IMR-90 (cell line): ENCODE measurements at regions not wholly inside any gene's neighbourhood (a gene's known extent, or its start where the extent isn't known, plus 50 kb on each side); places are given as distances from the start of the nearest gene placed in this dataset.
A peak's percentile ranks its signal among the peaks of the same experiment; 100 is the strongest.

Experiments
- ATAC-seq: fragments of 200-7000 bp; cut with Tn5 transposase; 2 replicates; pipeline ENCODE4 v1.9.1; 2020; ENCODE audit warnings: low read depth, mild to moderate bottlenecking, moderate library complexity
- BruUV-seq: library from RNA; stranded (reverse); fragments of 400-500 nt; replicated peaks from 2 replicates; lab custom pipeline; 2021; lab: Mats Ljungman, UMichigan
- CTCF ChIA-PET: fragments of 300-600 bp; formaldehyde crosslinking; extraction: SDS; loops from one replicate; lab custom pipeline; 2021; ENCODE audit warnings: antibody characterized with exemption; lab: Yijun Ruan, JAX
- POLR2A ChIA-PET: fragments of 300-600 bp; sonication (Branson Sonifier 250); formaldehyde crosslinking; loops from one replicate; lab custom pipeline; 2022; ENCODE audit warnings: antibody characterized with exemption; ENCODE audit not compliant: unreplicated experiment; lab: Charles Lee
- DNase-seq: peaks from one replicate; pipeline ENCODE4 v3.0.0; 2013
- H2AFZ ChIP-seq: replicated peaks from 2 replicates; pipeline ENCODE3; 2013; ENCODE audit warnings: low read length, mild to moderate bottlenecking; ENCODE audit not compliant: poor library complexity
- H2AK5ac ChIP-seq: 2 replicates; pipeline ENCODE4 v1.6.1; 2013; ENCODE audit warnings: low read depth, low read length, inconsistent platforms
- H2AK9ac ChIP-seq: replicated peaks from 2 replicates; pipeline ENCODE3; 2013; ENCODE audit warnings: mild to moderate bottlenecking, low read depth, low read length, moderate library complexity; ENCODE audit not compliant: poor library complexity
- H2BK120ac ChIP-seq: 2 replicates; pipeline ENCODE4 v1.6.1; 2013; ENCODE audit warnings: low read depth, low read length, inconsistent platforms
- H2BK15ac ChIP-seq: 3 replicates; pipeline ENCODE4 v1.6.1; 2013; ENCODE audit warnings: low read depth, low read length, inconsistent platforms
- H2BK20ac ChIP-seq: 2 replicates; pipeline ENCODE4 v1.6.1; 2013; ENCODE audit warnings: low read depth, mild to moderate bottlenecking, inconsistent platforms, low read length, moderate library complexity
- H2BK5ac ChIP-seq: 2 replicates; pipeline ENCODE4 v1.6.1; 2013; ENCODE audit warnings: mild to moderate bottlenecking, low read depth, low read length, inconsistent platforms; ENCODE audit not compliant: poor library complexity, severe bottlenecking
- H3K14ac ChIP-seq: replicated peaks from 2 replicates; pipeline ENCODE4 v1.6.1; 2013; ENCODE audit warnings: low read depth, low read length, inconsistent platforms
- H3K18ac ChIP-seq: 2 replicates; pipeline ENCODE4 v1.6.1; 2013; ENCODE audit warnings: low read depth, low read length, control low read depth
- H3K23ac ChIP-seq: 2 replicates; pipeline ENCODE4 v1.6.1; 2013; ENCODE audit warnings: low read depth, low read length, inconsistent platforms
- H3K27ac ChIP-seq: 2 replicates; pipeline ENCODE4 v1.5.1; 2013; ENCODE audit warnings: mild to moderate bottlenecking, control low read depth, low read length; ENCODE audit not compliant: insufficient read depth
- H3K27me3 ChIP-seq: 2 replicates; pipeline ENCODE4 v1.6.1; 2013; ENCODE audit warnings: low read length; ENCODE audit not compliant: control insufficient read depth, insufficient read depth
- H3K36me3 ChIP-seq: 2 replicates; pipeline ENCODE4 v1.6.1; 2013; ENCODE audit warnings: low read length, mixed read lengths; ENCODE audit not compliant: control insufficient read depth, insufficient read depth
- H3K4ac ChIP-seq: 2 replicates; pipeline ENCODE4 v1.6.1; 2013; ENCODE audit warnings: low read depth, low read length, inconsistent platforms
- H3K4me1 ChIP-seq: 2 replicates; pipeline ENCODE4 v1.6.1; 2013; ENCODE audit warnings: low read length, mixed read lengths; ENCODE audit not compliant: control insufficient read depth, insufficient read depth
- H3K4me2 ChIP-seq: 2 replicates; pipeline ENCODE4 v1.6.1; 2013; ENCODE audit warnings: low read depth, mild to moderate bottlenecking, control low read depth, low read length, moderate library complexity
- H3K4me3 ChIP-seq: 2 replicates; pipeline ENCODE4 v1.5.1; 2013; ENCODE audit warnings: low read depth, mild to moderate bottlenecking, control low read depth, low read length, moderate library complexity; ENCODE audit not compliant: insufficient read depth
- H3K56ac ChIP-seq: 2 replicates; pipeline ENCODE4 v1.6.1; 2013; ENCODE audit warnings: low read length, inconsistent platforms; ENCODE audit not compliant: insufficient read depth; ENCODE audit errors: extremely low read depth
- H3K79me1 ChIP-seq, 2 experiments: 2 replicates each; pipeline ENCODE4 v1.6.1; 2013; ENCODE audit warnings: low read length in 2 of 2, inconsistent platforms in 1 of 2, low read depth in 1 of 2
- H3K9ac ChIP-seq: 2 replicates; pipeline ENCODE4 v1.6.1; 2013; ENCODE audit warnings: low read depth, low read length, control low read depth
- H3K9me1 ChIP-seq: 2 replicates; pipeline ENCODE4 v1.6.1; 2013; ENCODE audit warnings: low read length, inconsistent platforms; ENCODE audit not compliant: insufficient read depth
- H3K9me3 ChIP-seq: 2 replicates; pipeline ENCODE4 v1.6.1; 2013; ENCODE audit warnings: low read length; ENCODE audit not compliant: control insufficient read depth, insufficient read depth
- H4K20me1 ChIP-seq: 2 replicates; pipeline ENCODE4 v1.6.1; 2013; ENCODE audit warnings: low read length, inconsistent platforms; ENCODE audit not compliant: insufficient read depth
- H4K5ac ChIP-seq: 2 replicates; pipeline ENCODE4 v1.6.1; 2013; ENCODE audit warnings: mild to moderate bottlenecking, low read depth, low read length, control low read depth
- H4K8ac ChIP-seq, 2 experiments: 2 replicates each; pipeline ENCODE4 v1.6.1; 2013; ENCODE audit warnings: low read depth in 2 of 2, low read length in 2 of 2, control low read depth in 1 of 2, inconsistent platforms in 1 of 2
- H4K91ac ChIP-seq: 2 replicates; pipeline ENCODE4 v1.6.1; 2013; ENCODE audit warnings: low read depth, low read length, inconsistent platforms; ENCODE audit not compliant: insufficient read depth
- CHD1 ChIP-seq: IDR thresholded peaks from 2 replicates; pipeline ENCODE4 v1.6.1; 2012; ENCODE audit warnings: low read depth, low read length, improper control_type of control experiment
- CTCF ChIP-seq: conservative IDR thresholded peaks from 2 replicates; pipeline ENCODE4 v1.5.1; 2012; ENCODE audit warnings: mild to moderate bottlenecking, low read depth, low read length, improper control_type of control experiment
- MXI1 ChIP-seq: IDR thresholded peaks from 2 replicates; pipeline ENCODE4 v1.6.1; 2012; ENCODE audit warnings: low read depth, mild to moderate bottlenecking, low read length, moderate library complexity, borderline replicate concordance
- SMC3 ChIP-seq: fragments of 150-350 bp; IDR thresholded peaks from 2 replicates; pipeline ENCODE4 v1.6.1; 2016; ENCODE audit warnings: low read depth, mild to moderate bottlenecking, antibody characterized with exemption, low read length, moderate library complexity
- WGBS, 2 experiments: methylation state at CpG; one replicate each; pipeline versions ENCODE4 v1.1.5 to v1.1.7; 2013; ENCODE audit warnings: missing lambda C conversion rate in 2 of 2; ENCODE audit not compliant: insufficient read length in 1 of 2; ENCODE audit errors: extremely low coverage in 2 of 2; 5-methylcytosine and 5-hydroxymethylcytosine counted together
- dilution Hi-C: fragments of 300-500 bp; cut with HindIII; formaldehyde crosslinking; loops from one replicate; pipeline ENCODE4 v1.14.3; 2018; ENCODE audit warnings: low sequenced_read_pairs; ENCODE audit not compliant: unreplicated experiment
- in situ Hi-C: fragments of 300-500 bp; cut with MboI; formaldehyde crosslinking; loops from 3 replicates; pipeline ENCODE4 v1.14.3; 2019; ENCODE audit warnings: low sequenced_read_pairs, inconsistent platforms, mixed read lengths
- intact Hi-C: fragments of 100-400 bp; cut with micrococcal nuclease; formaldehyde crosslinking; loops from 2 replicates; pipeline ENCODE4 v1.10.0; 2022

DNA sequence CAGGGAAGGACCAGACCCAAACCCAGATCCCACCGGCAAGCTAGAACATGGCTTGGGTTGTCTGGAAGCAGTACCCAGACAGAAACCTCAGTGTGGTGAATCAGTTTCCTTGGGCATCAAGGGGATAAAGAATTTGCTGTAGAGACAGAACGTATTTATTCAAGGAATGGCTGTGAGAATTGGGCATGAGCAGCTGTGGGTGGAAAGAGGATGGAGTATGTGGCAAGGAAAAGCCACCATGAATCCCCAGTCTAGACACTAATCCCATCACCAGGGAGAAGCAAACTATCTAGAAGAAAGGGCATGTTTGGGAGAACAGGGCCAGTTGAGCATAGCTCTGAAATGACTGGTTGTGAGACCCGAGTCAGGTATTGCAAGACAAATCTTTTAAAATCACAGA is 109.2 kb downstream of the TOMM20 start:
- Histone ChIP-seq H3K27me3 (no peaks in the 10 kb centered on the region), H3K36me3 (no peaks in the 10 kb centered on the region), H3K56ac (no peak overlapping the region), H2AFZ (no peak overlapping the region), H3K4me2 (no peak overlapping the region), H3K9me1 (peaks cover 3% of the 10 kb centered on the region; the same call in 1 of the 2 replicates), H3K4me1 (peaks cover 3% of the 10 kb centered on the region), H2BK120ac (peak overlapping the region; percentile 14; the same call in 1 of the 2 replicates), H3K79me1 (no peaks in the 10 kb centered on the region), H2BK15ac (peak overlapping the region; percentile 44; the same call in 1 of the 3 replicates), H2AK5ac (peak overlapping the region; percentile 23; the same call in 1 of the 2 replicates), H4K20me1 (no peaks in the 10 kb centered on the region), H3K9me3 (peaks cover 5% of the 10 kb centered on the region), H3K4me3 (no peak overlapping the region), H2BK20ac (peak overlapping the region; percentile 38; the same call in 1 of the 2 replicates), H2BK5ac (no peak overlapping the region), H3K18ac (peak overlapping the region; percentile 28; the same call in 1 of the 2 replicates), H3K27ac (no peak overlapping the region), H3K9ac (no peak overlapping the region), H4K8ac (no peak overlapping the region), H2AK9ac (no peak overlapping the region), H3K23ac (no peak overlapping the region), H4K91ac (0 out of 2 replicates have a peak overlapping the region, but pooled peaks have one; percentile 6), H3K14ac (0 out of 2 replicates have a peak overlapping the region, but pooled peaks have one; percentile 43), H3K4ac (peak overlapping the region; percentile 43; the same call in 1 of the 2 replicates), H4K5ac (peak overlapping the region; percentile 66; the same call in 1 of the 2 replicates)
- no peak for TF ChIP-seq MXI1
- TF ChIP-seq CTCF: no peak
- no peak for TF ChIP-seq SMC3
- no peak for TF ChIP-seq CHD1
- DNase-seq (peak; percentile 33), ATAC-seq (no peak)
- ChIA-PET POLR2A (no interaction called here), CTCF (interaction anchor here (0.7 to 1.6 kb wide), 2 partner anchors 49 to 64 kb away, joined by 4 read pairs; no protein-coding TSS in a partner anchor)
- in situ Hi-C loops (loop anchor here (5.0 kb wide), 1 partner anchor 38 kb away; no protein-coding TSS in a partner anchor), dilution Hi-C loops (no loop called here), intact Hi-C loops (no loop called here)
- BruUV-seq: no TSS peak
- WGBS, 2 experiments: 100% methylated on average over 1 of the region's 3 CpGs; no CpG with 5 or more reads in 1 of the 2 experiments
